HCT116 (cell line): ENCODE measurements at regions not wholly inside any gene's neighbourhood (a gene's known extent, or its start where the extent isn't known, plus 50 kb on each side); places are given as distances from the start of the nearest gene placed in this dataset.

Experiments
- ATAC-seq: fragments of 200-7000 bp; cut with Tn5 transposase; 2 replicates; pipeline ENCODE4 v1.9.1; 2020; ENCODE audit warnings: mild to moderate bottlenecking, moderate library complexity
- BruUV-seq: library from RNA; stranded (reverse); fragments of 400-500 nt; replicated peaks from 2 replicates; lab custom pipeline; 2021; lab: Mats Ljungman, UMichigan
- CTCF ChIA-PET: fragments of 300-600 bp; sonication (Branson Sonifier 250); formaldehyde crosslinking; loops from one replicate; lab custom pipeline; 2021; ENCODE audit warnings: antibody characterized with exemption; lab: Charles Lee
- POLR2A ChIA-PET: fragments of 300-600, 350-600 bp; sonication (Branson Sonifier 250); formaldehyde crosslinking; loops from one replicate; lab custom pipeline; 2021; ENCODE audit warnings: antibody characterized with exemption; lab: Charles Lee
- RAD21 ChIA-PET, 2 experiments: fragments of 300-600 bp; sonication (Branson Sonifier 250); formaldehyde crosslinking; loops; one replicate each; lab custom pipeline; 2023; ENCODE audit warnings: low total read pairs in 2 of 2; ENCODE audit not compliant: uncharacterized antibody in 2 of 2, unreplicated experiment in 2 of 2, low non-redundant PET in 1 of 2; lab: Charles Lee
- DNase-seq: peaks from one replicate; pipeline ENCODE4 v3.0.0-alpha.2; 2010; ENCODE audit warnings: low read depth, low spot score
- H2AFZ ChIP-seq: fragments of 200-600 bp; shearing (Covaris generic), sonication (generic); 2 replicates; pipeline ENCODE4 v1.6.1; 2017; ENCODE audit warnings: low read depth, mixed run types, mixed read lengths, antibody characterized with exemption, low read length; ENCODE audit not compliant: poor library complexity, severe bottlenecking
- H3K27ac ChIP-seq: 2 replicates; pipeline ENCODE4 v1.5.1; 2012; ENCODE audit warnings: low read depth, low read length
- H3K27me3 ChIP-seq: fragments of 200-600 bp; sonication (generic); 2 replicates; pipeline ENCODE4 v1.6.1; 2016; ENCODE audit warnings: mixed run types, low read length, mixed read lengths; ENCODE audit not compliant: insufficient read depth
- H3K36me3 ChIP-seq, 2 experiments: fragments of 200-500 bp in 1 of 2; fragments of 200-600 bp in 1 of 2; sonication (Bioruptor generic) in 1 of 2; sonication (generic) in 1 of 2; 2 replicates each; pipeline versions ENCODE4 v1.5.1 to v1.6.1; 2014 to 2016; ENCODE audit warnings: low read length in 2 of 2, inconsistent platforms in 1 of 2, mixed read lengths in 1 of 2, mixed run types in 1 of 2; ENCODE audit not compliant: insufficient read depth in 2 of 2, control insufficient read depth in 1 of 2
- H3K4me1 ChIP-seq, 2 experiments: fragments of 200-600 bp in 1 of 2; sonication (generic) in 1 of 2; 2 replicates each; pipeline versions ENCODE4 v1.5.1 to v1.6.1; 2012 to 2017; ENCODE audit warnings: low read length in 2 of 2, inconsistent platforms in 1 of 2, mild to moderate bottlenecking in 1 of 2, mixed read lengths in 1 of 2, mixed run types in 1 of 2, moderate library complexity in 1 of 2; ENCODE audit not compliant: insufficient read depth in 2 of 2, control insufficient read depth in 1 of 2
- H3K4me2 ChIP-seq: fragments of 200-600 bp; sonication (generic); 2 replicates; pipeline ENCODE4 v1.6.1; 2017; ENCODE audit warnings: mixed run types, low read length, mixed read lengths
- H3K4me3 ChIP-seq, 2 experiments: fragments of 200-600 bp in 1 of 2; sonication (generic) in 1 of 2; replicated peaks in 1 of 2; 2 replicates each; pipeline ENCODE4 v1.5.1; 2011 to 2016; ENCODE audit warnings: low read length in 2 of 2, control low read depth in 1 of 2, low read depth in 1 of 2, mild to moderate bottlenecking in 1 of 2, mixed read lengths in 1 of 2, mixed run types in 1 of 2
- H3K79me2 ChIP-seq: fragments of 200-600 bp; sonication (generic); 2 replicates; pipeline ENCODE4 v1.6.1; 2017; ENCODE audit warnings: mild to moderate bottlenecking, mixed run types, low read length, moderate library complexity, mixed read lengths; ENCODE audit not compliant: insufficient read depth
- H3K9ac ChIP-seq: fragments of 200-600 bp; sonication (generic); 2 replicates; pipeline ENCODE4 v1.6.1; 2016; ENCODE audit warnings: low read length, mixed read lengths
- H3K9me2 ChIP-seq: fragments of 200-600 bp; sonication (generic), shearing (Covaris generic); 2 replicates; pipeline ENCODE4 v1.6.1; 2017; ENCODE audit warnings: mixed run types, mild to moderate bottlenecking, moderate library complexity; ENCODE audit not compliant: insufficient read depth
- H3K9me3 ChIP-seq, 2 experiments: fragments of 200-500 bp in 1 of 2; fragments of 200-600 bp in 1 of 2; sonication (Bioruptor generic) in 1 of 2; sonication (generic) in 1 of 2; 2 replicates each; pipeline ENCODE4 v1.6.1; 2014 to 2017; ENCODE audit warnings: low read length in 2 of 2, mixed read lengths in 2 of 2, inconsistent platforms in 1 of 2, low read depth in 1 of 2, mild to moderate bottlenecking in 1 of 2, mixed run types in 1 of 2, moderate library complexity in 1 of 2; ENCODE audit not compliant: control insufficient read depth in 1 of 2, insufficient read depth in 1 of 2
- H4K20me1 ChIP-seq: fragments of 200-600 bp; sonication (generic), shearing (Covaris generic); 2 replicates; pipeline ENCODE4 v1.6.1; 2017; ENCODE audit warnings: mixed run types, mild to moderate bottlenecking, moderate library complexity; ENCODE audit not compliant: insufficient read depth
- CBX3 ChIP-seq: IDR thresholded peaks from 2 replicates; pipeline ENCODE4 v1.6.1; 2012; ENCODE audit warnings: low read depth
- CEBPB ChIP-seq: IDR thresholded peaks from 2 replicates; pipeline ENCODE4 v1.6.1; 2012; ENCODE audit warnings: low read depth
- CTCF ChIP-seq, 3 experiments: fragments of 200-600 bp in 1 of 3; sonication (generic) in 1 of 3; IDR thresholded peaks in 2 of 3; conservative IDR thresholded peaks in 1 of 3; 2 replicates each; pipeline ENCODE4 v1.5.1; 2012 to 2017; ENCODE audit warnings: low read depth in 2 of 3, low read length in 2 of 3, antibody characterized with exemption in 1 of 3, borderline replicate concordance in 1 of 3, control low read depth in 1 of 3, mild to moderate bottlenecking in 1 of 3, mixed read lengths in 1 of 3, mixed run types in 1 of 3, moderate library complexity in 1 of 3; ENCODE audit not compliant: insufficient read depth in 1 of 3
- EGR1 ChIP-seq: IDR thresholded peaks from 2 replicates; pipeline ENCODE4 v1.6.1; 2012; ENCODE audit warnings: low read depth
- EZH2phosphoT487 ChIP-seq: fragments of 200-600 bp; IDR thresholded peaks from 2 replicates; pipeline ENCODE4 v1.6.1; 2018; ENCODE audit warnings: antibody characterized with exemption, borderline replicate concordance
- POLR2A ChIP-seq: IDR thresholded peaks from 2 replicates; pipeline ENCODE4 v1.7.0; 2011; ENCODE audit warnings: borderline replicate concordance; ENCODE audit not compliant: insufficient read depth, insufficient read length; ENCODE audit errors: extremely low read depth
- POLR2AphosphoS5 ChIP-seq: IDR thresholded peaks from 2 replicates; pipeline ENCODE4 v1.6.1; 2011; ENCODE audit warnings: mild to moderate bottlenecking, low read depth, low read length, moderate library complexity
- SIN3A ChIP-seq: IDR thresholded peaks from 2 replicates; pipeline ENCODE4 v1.6.1; 2012; ENCODE audit warnings: low read depth
- SRF ChIP-seq: IDR thresholded peaks from 2 replicates; pipeline ENCODE4 v1.6.1; 2012; ENCODE audit warnings: low read depth
- YY1 ChIP-seq: IDR thresholded peaks from 2 replicates; pipeline ENCODE4 v1.6.1; 2011; ENCODE audit warnings: low read length, low read depth, moderate library complexity, mild to moderate bottlenecking; ENCODE audit not compliant: insufficient replicate concordance; ENCODE audit errors: extremely low read depth
- intact Hi-C: fragments of 100-400 bp; cut with micrococcal nuclease; formaldehyde crosslinking; loops from 2 replicates; pipeline ENCODE4 v1.10.0; 2022
- TF ChIP-seq, protein P1 (sequence below): IDR thresholded peaks from 2 replicates; pipeline ENCODE4 v1.6.1; 2011; ENCODE audit warnings: mild to moderate bottlenecking, low read length, moderate library complexity; ENCODE audit not compliant: insufficient replicate concordance; ENCODE audit errors: extremely low read depth
- TF ChIP-seq, protein P2 (sequence below): IDR thresholded peaks from 2 replicates; pipeline ENCODE4 v1.6.1; 2012
- TF ChIP-seq, protein P3 (sequence below): IDR thresholded peaks from 2 replicates; pipeline ENCODE4 v1.6.1; 2012

DNA sequence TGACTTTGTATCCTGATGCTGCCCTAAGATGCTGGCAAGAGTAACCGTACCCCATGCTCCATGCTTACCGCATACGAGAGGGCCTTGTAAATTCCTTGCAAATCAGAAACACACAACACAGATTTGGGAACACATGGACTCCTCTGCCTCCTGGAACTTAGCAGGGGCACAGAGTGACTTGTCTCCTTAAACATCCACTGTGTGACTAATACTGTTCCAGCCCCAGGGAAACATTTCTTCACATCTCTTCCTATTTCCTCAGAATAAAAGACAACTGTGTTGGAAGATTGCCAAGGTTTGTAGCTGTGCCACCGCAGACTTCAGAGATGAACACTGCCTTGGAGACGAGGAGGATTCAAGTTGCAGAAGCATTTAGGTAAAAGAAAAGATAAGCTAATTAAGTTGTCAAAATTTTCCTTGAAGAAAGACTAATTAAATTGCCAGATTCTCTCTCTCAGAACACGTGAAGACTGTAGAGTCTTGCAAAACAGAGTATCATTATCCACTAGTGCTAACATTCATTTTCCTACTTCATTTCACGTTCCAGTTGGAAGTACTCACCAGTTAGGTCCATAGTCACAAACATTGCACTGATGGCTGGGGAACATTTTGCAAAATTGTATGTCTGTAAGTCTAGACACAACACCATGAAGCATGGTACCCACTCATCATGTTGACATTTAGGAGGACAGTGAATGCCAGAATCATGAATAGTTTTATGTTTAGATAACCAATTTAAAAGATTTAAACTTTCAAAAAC is 188.8 kb downstream of the TSN start:
- Histone ChIP-seq H3K9me2 (no peaks in the 10 kb centered on the region), H3K36me3 (no peaks in the 10 kb centered on the region), H3K4me3 (no peak overlapping the region), H3K9me3 (no peaks in the 10 kb centered on the region), H3K27me3 (peaks cover 12% of the 10 kb centered on the region; the same call in 1 of the 2 replicates), H3K79me2 (no peaks in the 10 kb centered on the region), H3K4me2 (no peak overlapping the region), H4K20me1 (no peaks in the 10 kb centered on the region), H3K27ac (no peak overlapping the region), H3K9ac (no peak overlapping the region), H3K4me1 (no peaks in the 10 kb centered on the region), H2AFZ (no peak overlapping the region)
- no peak for TF ChIP-seq CBX3
- TF ChIP-seq EGR1, result no peak
- TF ChIP-seq SIN3A, result no peak
- TF ChIP-seq EZH2phosphoT487, result no peak
- TF ChIP-seq YY1, result no peak
- TF ChIP-seq, protein P1, sequence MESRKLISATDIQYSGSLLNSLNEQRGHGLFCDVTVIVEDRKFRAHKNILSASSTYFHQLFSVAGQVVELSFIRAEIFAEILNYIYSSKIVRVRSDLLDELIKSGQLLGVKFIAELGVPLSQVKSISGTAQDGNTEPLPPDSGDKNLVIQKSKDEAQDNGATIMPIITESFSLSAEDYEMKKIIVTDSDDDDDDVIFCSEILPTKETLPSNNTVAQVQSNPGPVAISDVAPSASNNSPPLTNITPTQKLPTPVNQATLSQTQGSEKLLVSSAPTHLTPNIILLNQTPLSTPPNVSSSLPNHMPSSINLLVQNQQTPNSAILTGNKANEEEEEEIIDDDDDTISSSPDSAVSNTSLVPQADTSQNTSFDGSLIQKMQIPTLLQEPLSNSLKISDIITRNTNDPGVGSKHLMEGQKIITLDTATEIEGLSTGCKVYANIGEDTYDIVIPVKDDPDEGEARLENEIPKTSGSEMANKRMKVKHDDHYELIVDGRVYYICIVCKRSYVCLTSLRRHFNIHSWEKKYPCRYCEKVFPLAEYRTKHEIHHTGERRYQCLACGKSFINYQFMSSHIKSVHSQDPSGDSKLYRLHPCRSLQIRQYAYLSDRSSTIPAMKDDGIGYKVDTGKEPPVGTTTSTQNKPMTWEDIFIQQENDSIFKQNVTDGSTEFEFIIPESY, result no peak
- TF ChIP-seq CTCF (IDR thresholded peaks at IDR 0.05 in 2 of 3, conservative IDR thresholded peaks at IDR 0.05 in 1 of 3; ENCODE audit: borderline replicate concordance in 1 of 3, insufficient read depth in 1 of 3, low read depth in 2 of 3, low read length in 2 of 3), result no peak
- no peak for TF ChIP-seq POLR2AphosphoS5
- TF ChIP-seq, protein P2, sequence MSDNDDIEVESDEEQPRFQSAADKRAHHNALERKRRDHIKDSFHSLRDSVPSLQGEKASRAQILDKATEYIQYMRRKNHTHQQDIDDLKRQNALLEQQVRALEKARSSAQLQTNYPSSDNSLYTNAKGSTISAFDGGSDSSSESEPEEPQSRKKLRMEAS, result no peak
- no peak for TF ChIP-seq POLR2A
- TF ChIP-seq SRF, result no peak
- TF ChIP-seq CEBPB, result no peak
- TF ChIP-seq, protein P3, sequence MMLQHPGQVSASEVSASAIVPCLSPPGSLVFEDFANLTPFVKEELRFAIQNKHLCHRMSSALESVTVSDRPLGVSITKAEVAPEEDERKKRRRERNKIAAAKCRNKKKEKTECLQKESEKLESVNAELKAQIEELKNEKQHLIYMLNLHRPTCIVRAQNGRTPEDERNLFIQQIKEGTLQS, result no peak
- intact Hi-C loops, result no loop called here
- RAD21 ChIA-PET, result no interaction called here
- no peak for DNase-seq
- POLR2A ChIA-PET, result no interaction called here
- CTCF ChIA-PET, result no interaction called here
- ATAC-seq, result no peak
- no TSS peak for BruUV-seq
